ENCODE measurements at regions not wholly inside any gene's neighbourhood (a gene's known extent, or its start where the extent isn't known, plus 50 kb on each side); places are given as distances from the start of the nearest gene placed in this dataset.

DNA sequence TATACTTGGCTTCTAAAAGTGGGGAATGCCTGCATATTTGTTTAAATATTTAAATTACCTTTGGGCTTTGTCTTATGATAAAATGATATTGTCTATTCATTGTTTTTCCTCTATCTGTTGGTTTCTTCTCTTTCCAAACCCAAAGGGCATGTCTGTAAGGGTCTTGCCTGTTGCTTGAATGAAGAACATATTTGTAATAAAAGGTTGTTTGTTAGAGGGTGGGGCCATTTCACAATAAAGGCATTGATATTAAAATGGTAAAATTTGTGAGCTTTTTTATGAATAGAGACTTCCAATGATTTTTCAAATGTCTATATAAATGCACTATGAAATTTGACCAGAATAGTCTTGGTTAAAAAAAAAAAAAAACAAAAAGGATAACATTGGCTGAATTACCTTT is 105.2 kb downstream of the DKK1 start:
- Histone ChIP-seq H3K27me3 (no peaks in the 10 kb centered on the region), H3K36me3 (no peaks in the 10 kb centered on the region), H3K27ac (no peak overlapping the region), H3K9me3 (no peaks in the 10 kb centered on the region), H3K4me3 (no peak overlapping the region), H3K4me1 (peaks cover 0 to 4% (median 0%) of the 10 kb centered on the region in 3 donors)
- ATAC-seq (no peak), FAIRE-seq (no peak), DNase-seq (no peak)
- no peak for TF ChIP-seq CTCF (IDR thresholded peaks at IDR 0.05)
- intact Hi-C loops (cut with DNase I): no loop called here

GRCh38 chr10:52420656-52421055 is 106.6 kb downstream of the DKK1 start:
- TF ChIP-seq CTCF (IDR thresholded peaks at IDR 0.05): no peak
- H3K4me1 ChIP-seq: peaks cover 0 to 4% (median 0%) of the 10 kb centered on the region in 3 donors
- H3K9me3 ChIP-seq: no peaks in the 10 kb centered on the region
- no peak overlapping the region for H3K4me3 ChIP-seq
- intact Hi-C loops (cut with DNase I): no loop called here
- FAIRE-seq: no peak
- WGBS, 2 donors: 87% methylated on average over 4 of the region's 4 CpGs
- no peak overlapping the region for H3K27ac ChIP-seq
- no peaks in the 10 kb centered on the region for H3K27me3 ChIP-seq
- no peak for DNase-seq
- no peak for ATAC-seq
- H3K36me3 ChIP-seq: no peaks in the 10 kb centered on the region

- Histone ChIP-seq H3K4me3 (no peak overlapping the region), H3K9me3 (no peaks in the 10 kb centered on the region), H3K36me3 (no peaks in the 10 kb centered on the region), H3K4me1 (no peaks in the 10 kb centered on the region), H3K27ac (no peak overlapping the region), H3K27me3 (no peaks in the 10 kb centered on the region)
- no peak for TF ChIP-seq CTCF (IDR thresholded peaks at IDR 0.05)
- DNase-seq (no peak), ATAC-seq (no peak), FAIRE-seq (no peak)
- intact Hi-C loops (cut with DNase I): no loop called here
- WGBS, 2 donors: 78 to 88% methylated on average over 4 of the region's 4 CpGs
Measured at GRCh38 chr10:52423369-52423768, 109.3 kb downstream of the DKK1 start.

GRCh38 chr10:52424341-52424740 is 110.3 kb downstream of the DKK1 start:
- ATAC-seq: no peak
- Histone ChIP-seq H3K4me3 (no peak overlapping the region), H3K4me1 (no peaks in the 10 kb centered on the region), H3K36me3 (no peaks in the 10 kb centered on the region), H3K27me3 (no peaks in the 10 kb centered on the region), H3K27ac (no peak overlapping the region), H3K9me3 (no peaks in the 10 kb centered on the region)
- no peak for FAIRE-seq
- DNase-seq: no peak
- no peak for TF ChIP-seq CTCF (IDR thresholded peaks at IDR 0.05)
- WGBS, 2 donors: 67 to 70% methylated on average over 3 of the region's 3 CpGs
- intact Hi-C loops (cut with DNase I): no loop called here

GRCh38 chr10:52434734-52435133 is 120.7 kb downstream of the DKK1 start:
- Histone ChIP-seq H3K36me3 (no peaks in the 10 kb centered on the region), H3K9me3 (no peaks in the 10 kb centered on the region), H3K4me1 (no peaks in the 10 kb centered on the region), H3K4me3 (no peak overlapping the region), H3K27me3 (no peaks in the 10 kb centered on the region), H3K27ac (no peak overlapping the region)
- no peak for TF ChIP-seq CTCF (IDR thresholded peaks at IDR 0.05)
- intact Hi-C loops (cut with DNase I): no loop called here
- no peak for ATAC-seq
- WGBS, 2 donors: 91 to 92% methylated on average over 11 of the region's 11 CpGs
- FAIRE-seq: no peak
- no peak for DNase-seq

Data from pancreas (tissue), 10 donors.